HG02973 (cell line): ENCODE measurements at regions not wholly inside any gene's neighbourhood (a gene's known extent, or its start where the extent isn't known, plus 50 kb on each side); places are given as distances from the start of the nearest gene placed in this dataset.
"Not testable (repeated sequence)": the region's sequence is repeated elsewhere in the genome, so short reads cannot be mapped to it uniquely, and the experiment has no call there.

Source experiments
- ATAC-seq: cut with Tn5 transposase; IDR thresholded peaks from one replicate; pipeline ENCODE4 v1.9.1; 2021; ENCODE audit warnings: moderate library complexity; ENCODE audit not compliant: unreplicated experiment

- ATAC-seq = no peak
These were observed 187.5 kb upstream of the KL start for GRCh38 chr13:32828711-32829110.

DNA sequence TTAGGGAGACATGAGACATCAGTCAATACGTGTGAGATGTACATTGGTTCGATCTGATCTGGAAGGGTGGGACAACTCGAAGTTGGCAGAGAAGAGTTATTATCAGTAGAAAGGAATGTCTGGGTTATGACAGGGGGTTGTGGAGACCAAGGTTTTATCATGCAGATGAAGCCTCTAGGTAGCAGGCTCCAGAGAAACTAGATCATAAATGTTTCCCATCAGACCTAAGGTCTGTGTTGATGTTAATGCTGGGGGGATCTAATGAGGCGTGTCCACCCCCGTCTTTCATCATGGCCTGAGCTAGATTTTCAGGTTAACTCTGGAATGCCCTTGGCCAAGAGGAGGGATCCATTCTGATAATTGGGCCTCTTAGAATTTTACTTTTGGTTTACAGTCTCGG lies 187.0 kb upstream of the KL start:
- ATAC-seq = no peak

- no peak for ATAC-seq
These were observed 186.4 kb upstream of the KL start for GRCh38 chr13:32829676-32830335.

GRCh38 chr13:32830336-32831031 lies 185.7 kb upstream of the KL start:
- ATAC-seq = no peak

DNA sequence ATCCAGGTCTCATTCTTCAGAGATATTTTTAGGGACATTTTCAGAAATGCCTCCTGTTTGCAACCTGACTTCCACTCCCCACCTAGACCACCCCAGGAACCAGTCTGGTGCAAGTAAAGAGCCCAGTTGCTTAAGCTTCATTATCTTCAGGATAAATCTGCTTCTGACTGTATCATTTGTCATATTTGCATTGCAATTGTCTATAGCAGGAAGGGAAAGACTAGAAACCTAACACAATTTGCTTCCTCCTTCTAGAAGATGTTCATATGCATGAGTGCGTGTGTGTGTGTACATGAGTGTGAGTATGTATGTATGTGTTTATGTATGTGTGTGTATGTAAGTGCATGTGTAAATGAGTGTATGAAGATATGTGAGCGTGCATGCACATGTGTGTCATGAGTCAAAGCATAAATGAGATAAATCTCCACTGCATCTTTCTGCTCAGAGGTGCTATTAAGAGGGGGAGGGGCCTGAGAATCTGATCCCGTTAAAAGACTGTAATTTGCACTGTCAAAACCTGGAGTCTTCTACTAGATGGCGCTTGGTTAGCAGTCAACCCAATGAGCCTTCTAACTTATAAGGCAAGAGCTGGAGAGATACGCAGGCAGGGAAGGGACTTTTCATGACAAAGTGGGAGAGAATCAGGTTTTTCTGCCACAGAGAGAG lies 178.8 kb upstream of the KL start:
- ATAC-seq = no peak

GRCh38 chr13:32837973-32838927 lies 178.0 kb upstream of the KL start:
- ATAC-seq = no peak

GRCh38 chr13:32838945-32839344 lies 177.3 kb upstream of the KL start:
- ATAC-seq = peak; percentile 80

- ATAC-seq = no peak
These were observed 176.1 kb upstream of the KL start for GRCh38 chr13:32840113-32840512.

DNA sequence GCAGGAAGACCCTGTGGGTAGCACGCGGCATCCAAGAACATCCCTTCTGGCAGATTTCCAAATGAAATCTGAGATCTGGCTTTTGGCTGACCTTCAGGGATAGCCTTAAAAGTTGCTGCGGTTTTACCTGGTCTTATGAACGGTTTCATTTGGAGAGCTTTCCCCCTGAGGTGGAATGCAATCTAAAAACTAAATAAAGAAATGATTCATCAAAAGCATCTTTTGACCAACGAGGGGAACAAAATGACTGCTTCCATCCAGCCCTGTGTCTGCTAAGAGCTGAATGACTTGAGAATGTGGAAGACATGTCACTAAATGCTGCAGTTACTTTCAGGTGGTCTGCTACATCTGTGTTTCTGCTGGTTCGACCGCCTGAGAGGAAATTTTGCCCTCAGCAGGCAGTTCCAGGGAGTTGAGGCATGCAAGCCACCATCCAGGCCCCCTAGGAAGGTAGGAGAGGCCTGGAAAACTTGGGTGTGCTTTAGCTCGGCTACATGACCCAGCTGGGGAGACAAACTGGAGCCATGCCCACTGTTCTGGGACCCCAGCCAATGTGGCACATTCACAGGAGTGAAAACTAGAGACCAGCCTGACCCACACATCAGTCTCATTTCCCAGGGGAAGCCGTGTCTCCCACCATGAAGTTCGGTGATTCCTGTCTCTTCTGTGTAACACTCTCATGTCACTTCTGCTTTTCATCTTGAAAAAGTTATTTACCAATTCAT lies 175.1 kb upstream of the KL start:
- ATAC-seq = no peak

DNA sequence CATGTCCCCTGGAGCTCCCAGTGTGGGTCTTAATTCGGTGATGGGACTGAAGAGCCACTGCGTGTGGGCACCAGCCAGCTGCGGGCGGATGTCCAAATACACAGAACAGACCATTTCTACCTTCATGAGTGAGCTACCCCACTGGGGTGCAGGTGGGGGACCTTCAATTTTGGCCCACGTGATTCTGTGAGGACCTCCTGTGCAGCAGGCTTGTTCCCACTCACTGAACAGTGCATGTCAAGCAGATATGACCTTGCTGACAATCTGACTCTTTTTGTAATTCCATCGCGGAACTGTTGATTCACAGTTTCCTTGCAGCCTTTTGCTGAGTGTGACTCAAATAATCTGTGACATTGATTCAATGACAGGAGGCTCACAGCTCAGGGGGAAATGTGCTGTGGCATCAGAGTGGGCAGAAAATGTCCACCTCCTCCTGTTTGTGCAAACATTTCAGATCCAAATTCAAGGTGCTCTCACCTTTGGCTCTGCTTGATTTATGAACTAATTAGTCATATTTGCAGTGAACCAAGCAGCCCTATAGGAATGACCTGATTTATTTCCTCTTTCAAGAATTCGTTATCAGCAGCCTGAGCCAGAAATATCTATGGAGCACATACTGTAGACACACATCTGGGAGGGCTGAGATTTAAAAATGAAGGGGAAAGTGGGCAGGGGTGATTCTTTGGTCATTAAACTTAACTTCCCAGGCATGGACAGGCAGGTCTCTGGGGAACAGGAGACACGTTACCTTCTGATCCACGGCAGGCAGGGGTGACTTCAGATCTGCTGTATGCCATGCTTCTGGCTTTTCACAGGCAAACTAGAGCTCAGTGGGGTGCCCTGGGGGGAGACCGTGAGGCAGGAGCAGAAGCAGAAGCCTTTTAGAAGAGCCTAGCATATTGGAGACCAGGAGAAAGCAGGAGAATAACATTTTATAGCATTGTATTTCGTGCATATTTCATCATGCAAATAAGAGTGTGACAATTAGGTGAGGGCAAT lies 170.0 kb upstream of the KL start:
- ATAC-seq = no peak

GRCh38 chr13:32847976-32848375 lies 168.2 kb upstream of the KL start:
- ATAC-seq = not testable (repeated sequence)

GRCh38 chr13:32849369-32849768 lies 166.9 kb upstream of the KL start:
- ATAC-seq = no peak

DNA sequence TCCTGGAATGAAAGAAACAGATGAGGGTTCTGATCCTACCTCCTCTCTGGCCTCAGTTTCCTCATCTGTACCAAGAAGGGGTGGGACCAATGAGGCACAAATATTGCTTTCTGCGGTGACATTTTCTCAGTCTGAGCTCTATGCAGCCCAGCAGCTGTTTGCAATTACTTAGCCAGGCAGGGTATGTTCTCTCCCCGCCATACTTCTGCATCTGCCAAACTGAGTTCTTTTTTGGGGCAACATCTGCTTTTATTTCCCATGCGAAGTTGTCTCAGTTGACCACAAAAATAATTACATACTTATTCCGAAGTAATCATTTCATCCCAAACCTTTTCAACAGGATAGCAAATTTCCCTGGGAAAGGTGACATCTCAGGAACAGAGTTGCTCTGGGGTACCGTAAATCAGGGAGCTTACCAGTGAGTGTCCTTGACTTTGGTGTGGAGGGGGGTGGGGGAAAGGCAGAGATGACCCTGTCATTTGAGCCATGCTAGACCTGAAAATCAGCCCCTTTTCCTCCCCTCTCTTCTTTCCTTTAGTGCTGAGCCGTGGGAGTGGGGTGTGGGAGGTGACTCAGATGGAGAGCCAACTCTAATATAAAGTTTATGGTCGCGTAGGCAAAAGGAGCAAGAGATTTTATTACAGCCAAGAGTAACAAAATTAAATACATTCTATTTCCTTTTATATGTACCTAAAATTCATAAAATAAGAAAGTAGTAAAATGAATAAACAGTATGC lies 165.7 kb upstream of the KL start:
- ATAC-seq = no peak

GRCh38 chr13:32851083-32852069 lies 164.8 kb upstream of the KL start:
- ATAC-seq = no peak

DNA sequence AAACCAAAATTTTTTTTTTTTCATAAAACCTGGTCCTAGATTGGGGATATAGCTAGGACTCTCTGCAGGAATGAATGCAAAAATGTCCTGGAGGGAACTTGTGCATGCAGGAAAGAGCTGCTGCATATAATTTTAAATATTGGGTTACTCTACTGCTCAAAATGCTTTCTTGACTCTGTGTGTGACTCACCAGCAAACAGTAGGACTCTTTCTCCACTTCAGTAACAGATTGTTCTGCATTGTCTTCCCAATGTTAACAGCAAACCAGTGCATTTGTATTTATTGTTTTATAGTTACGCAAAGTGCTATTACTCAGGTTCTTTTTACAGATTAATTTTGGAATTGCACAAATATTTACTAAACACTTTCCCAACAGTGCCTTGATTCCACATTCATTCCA lies 163.7 kb upstream of the KL start:
- ATAC-seq = no peak

DNA sequence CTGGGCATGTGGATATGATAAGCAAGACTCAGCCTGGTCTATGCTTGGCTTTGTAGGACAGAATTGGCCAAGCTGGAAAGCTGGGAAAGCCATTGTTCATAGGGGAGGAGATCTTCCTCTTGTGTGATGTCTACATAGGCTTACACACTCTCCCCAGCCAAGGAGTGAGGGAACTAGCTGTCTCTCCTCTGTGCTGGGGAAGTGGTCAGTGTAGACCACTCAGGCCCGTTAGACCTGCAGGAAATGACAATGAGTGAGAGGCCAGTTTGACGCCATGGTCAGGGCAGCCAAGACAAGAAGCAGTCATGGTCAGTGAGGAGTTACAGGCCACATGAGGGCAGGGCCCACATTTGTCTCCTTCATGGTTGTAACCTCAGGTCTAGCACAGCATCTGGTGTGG lies 159.1 kb upstream of the KL start:
- ATAC-seq = no peak

GRCh38 chr13:32857689-32858088 lies 158.5 kb upstream of the KL start:
- ATAC-seq = no peak
